BE2C (cell line): ENCODE measurements at regions not wholly inside any gene's neighbourhood (a gene's known extent, or its start where the extent isn't known, plus 50 kb on each side); places are given as distances from the start of the nearest gene placed in this dataset.

Experiments used
- DNase-seq: peaks from one replicate; pipeline ENCODE4 v3.0.0-alpha.2; 2020
- H3K27me3 ChIP-seq: fragments of 250-450 bp; sonication (Bioruptor Pico); 2 replicates; pipeline ENCODE4 v1.5.1; 2020; ENCODE audit warnings: mild to moderate bottlenecking
- H3K36me3 ChIP-seq: fragments of 250-450 bp; sonication (Bioruptor Pico); 2 replicates; pipeline ENCODE4 v1.5.1; 2020; ENCODE audit warnings: mild to moderate bottlenecking
- H3K4me1 ChIP-seq: fragments of 250-450 bp; sonication (Bioruptor Pico); 2 replicates; pipeline ENCODE4 v1.5.1; 2020
- H3K4me3 ChIP-seq: 2 replicates; pipeline ENCODE4 v1.5.1; 2011; ENCODE audit warnings: low read depth, low read length
- H3K9me3 ChIP-seq: fragments of 250-450 bp; sonication (Bioruptor Pico); 2 replicates; pipeline ENCODE4 v1.5.1; 2020
- TF ChIP-seq, protein P1 (sequence below): IDR thresholded peaks from 2 replicates; pipeline ENCODE4 v1.5.1; 2012; ENCODE audit warnings: mild to moderate bottlenecking, low read depth, low read length

DNA sequence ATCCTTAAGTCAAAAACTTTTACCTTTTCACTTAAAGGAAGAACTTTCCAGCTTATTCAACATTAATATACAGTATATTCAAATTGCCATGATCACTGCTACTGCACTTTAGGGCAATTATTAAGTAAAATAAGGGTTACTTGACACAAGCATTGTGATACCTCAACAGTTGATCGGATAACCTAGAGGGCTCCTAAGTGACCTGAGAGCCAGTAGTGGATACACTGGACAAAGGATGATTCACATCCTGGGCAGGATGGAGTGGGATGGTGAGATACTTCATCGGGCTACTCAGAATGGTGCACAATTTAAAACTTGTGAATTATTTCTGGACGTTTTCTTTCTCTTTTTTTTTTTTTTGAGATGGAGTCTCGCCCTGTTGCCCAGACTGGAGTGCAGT lies 54.5 kb upstream of the PPM1J start:
- H3K27me3 ChIP-seq = peaks cover 19% of the 10 kb centered on the region
- TF ChIP-seq, protein P1, sequence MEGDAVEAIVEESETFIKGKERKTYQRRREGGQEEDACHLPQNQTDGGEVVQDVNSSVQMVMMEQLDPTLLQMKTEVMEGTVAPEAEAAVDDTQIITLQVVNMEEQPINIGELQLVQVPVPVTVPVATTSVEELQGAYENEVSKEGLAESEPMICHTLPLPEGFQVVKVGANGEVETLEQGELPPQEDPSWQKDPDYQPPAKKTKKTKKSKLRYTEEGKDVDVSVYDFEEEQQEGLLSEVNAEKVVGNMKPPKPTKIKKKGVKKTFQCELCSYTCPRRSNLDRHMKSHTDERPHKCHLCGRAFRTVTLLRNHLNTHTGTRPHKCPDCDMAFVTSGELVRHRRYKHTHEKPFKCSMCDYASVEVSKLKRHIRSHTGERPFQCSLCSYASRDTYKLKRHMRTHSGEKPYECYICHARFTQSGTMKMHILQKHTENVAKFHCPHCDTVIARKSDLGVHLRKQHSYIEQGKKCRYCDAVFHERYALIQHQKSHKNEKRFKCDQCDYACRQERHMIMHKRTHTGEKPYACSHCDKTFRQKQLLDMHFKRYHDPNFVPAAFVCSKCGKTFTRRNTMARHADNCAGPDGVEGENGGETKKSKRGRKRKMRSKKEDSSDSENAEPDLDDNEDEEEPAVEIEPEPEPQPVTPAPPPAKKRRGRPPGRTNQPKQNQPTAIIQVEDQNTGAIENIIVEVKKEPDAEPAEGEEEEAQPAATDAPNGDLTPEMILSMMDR = no peak
- no peaks in the 10 kb centered on the region for H3K36me3 ChIP-seq
- H3K9me3 ChIP-seq = no peaks in the 10 kb centered on the region; the same call in 1 of the 2 replicates
- DNase-seq = no peak
- no peak overlapping the region for H3K4me3 ChIP-seq
- no peaks in the 10 kb centered on the region for H3K4me1 ChIP-seq

DNA sequence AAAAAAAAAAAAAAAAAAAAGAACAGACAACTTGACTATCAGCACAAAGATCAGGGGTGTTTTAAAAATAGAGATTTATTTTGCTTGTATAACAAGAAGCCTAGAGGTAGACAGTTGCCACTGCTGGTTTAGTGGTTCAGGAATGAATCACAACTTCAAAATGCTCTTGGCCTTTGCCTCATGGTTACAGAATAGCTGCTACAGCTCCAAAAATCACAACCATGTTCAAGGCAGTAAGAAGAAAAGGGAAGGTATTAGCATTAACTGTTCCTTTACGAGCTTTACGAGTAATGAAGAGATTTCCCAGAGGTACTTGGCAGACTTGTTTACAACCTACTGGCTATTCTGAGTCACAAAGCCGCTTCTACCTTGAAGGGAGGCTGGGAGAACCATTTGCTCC lies 52.5 kb upstream of the PPM1J start:
- Histone ChIP-seq H3K27me3 (peaks cover 16% of the 10 kb centered on the region), H3K9me3 (no peaks in the 10 kb centered on the region; the same call in 1 of the 2 replicates), H3K36me3 (no peaks in the 10 kb centered on the region), H3K4me1 (peaks cover under 1% of the 10 kb centered on the region; the same call in 1 of the 2 replicates), H3K4me3 (no peak overlapping the region)
- TF ChIP-seq, protein P1 = no peak
- no peak for DNase-seq
